Anterior cingulate cortex (tissue), 58 donors: ENCODE measurements at regions not wholly inside any gene's neighbourhood (a gene's known extent, or its start where the extent isn't known, plus 50 kb on each side); places are given as distances from the start of the nearest gene placed in this dataset.
"Not testable (repeated sequence)": the region's sequence is repeated elsewhere in the genome, so short reads cannot be mapped to it uniquely, and the experiment has no call there.

Experiments
- DNase-seq, 58 donors: peaks; one replicate each; lab custom pipeline; 2025; lab: John Stamatoyannopoulos, UW

DNA sequence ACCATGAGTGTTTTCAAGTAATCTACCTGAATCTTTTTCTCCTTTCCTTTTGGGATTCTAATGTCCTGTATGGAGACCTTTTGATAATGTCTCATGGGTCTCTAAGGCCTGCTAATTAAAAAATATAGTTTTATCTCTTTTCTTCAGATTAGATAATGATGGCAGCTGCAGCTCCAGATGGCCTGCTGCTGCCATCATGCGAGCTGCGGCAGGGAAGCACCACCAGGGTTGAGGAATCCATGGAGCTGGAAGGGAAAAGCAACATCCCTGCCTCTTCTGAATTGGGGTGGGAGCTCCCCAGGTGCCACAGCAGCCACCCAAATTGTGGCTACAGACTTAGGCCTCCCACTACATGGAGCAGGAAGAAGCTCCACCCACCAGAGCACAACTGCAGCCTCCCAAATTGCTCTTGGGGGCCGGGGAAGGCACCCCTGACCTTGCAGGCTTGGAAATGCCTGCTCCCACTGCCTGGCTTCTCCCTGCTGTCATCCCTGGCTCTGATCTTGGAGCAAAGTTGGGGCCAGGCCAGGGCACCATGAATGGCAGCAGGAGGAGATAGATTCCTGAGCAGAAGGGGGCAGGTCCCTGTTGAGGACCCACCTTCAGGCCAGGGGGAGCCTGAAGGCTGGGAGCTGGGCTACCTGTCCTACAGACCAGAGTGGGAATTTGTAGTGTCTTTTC is 189.6 kb upstream of the MAN1A1 start:
- no peak for DNase-seq

DNA sequence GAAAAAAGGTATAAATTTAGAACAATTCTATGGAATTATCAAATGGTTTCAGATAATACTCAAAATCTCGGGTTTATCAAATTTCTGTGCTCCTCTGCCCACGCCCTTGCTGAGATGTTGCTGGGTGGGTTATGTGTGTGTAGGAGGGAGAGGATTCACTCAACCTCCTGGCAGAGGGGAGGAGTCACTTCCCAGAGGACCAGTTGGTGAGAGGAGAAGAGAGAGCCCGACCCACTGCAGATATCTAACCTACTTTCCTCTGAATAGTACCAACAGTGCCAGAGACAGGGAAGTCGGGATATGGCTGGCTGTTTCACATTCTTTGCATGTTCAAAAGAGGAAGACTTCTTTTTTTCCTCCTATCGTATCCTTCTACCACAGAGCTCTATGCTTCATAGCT is 187.1 kb upstream of the MAN1A1 start:
- no peak for DNase-seq

DNA sequence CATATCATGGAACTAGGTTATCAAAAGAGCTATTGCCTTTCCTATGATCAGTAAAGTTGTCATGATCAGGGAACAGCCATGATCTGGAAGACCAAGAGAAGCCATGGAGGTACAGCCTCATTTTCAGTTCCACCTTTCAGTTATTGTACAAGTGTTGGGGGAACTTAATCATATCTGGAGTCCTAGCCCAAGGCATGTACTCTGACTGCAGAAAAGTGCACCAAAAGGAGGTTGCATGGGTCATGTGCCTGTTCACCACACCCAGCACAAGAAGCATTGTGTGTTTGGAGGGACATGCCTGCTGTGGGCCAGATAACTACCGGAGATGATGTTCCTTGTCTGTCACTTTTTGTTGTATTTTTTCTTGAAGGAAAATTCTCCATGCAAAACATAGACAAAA is 185.8 kb upstream of the MAN1A1 start:
- no peak for DNase-seq

DNA sequence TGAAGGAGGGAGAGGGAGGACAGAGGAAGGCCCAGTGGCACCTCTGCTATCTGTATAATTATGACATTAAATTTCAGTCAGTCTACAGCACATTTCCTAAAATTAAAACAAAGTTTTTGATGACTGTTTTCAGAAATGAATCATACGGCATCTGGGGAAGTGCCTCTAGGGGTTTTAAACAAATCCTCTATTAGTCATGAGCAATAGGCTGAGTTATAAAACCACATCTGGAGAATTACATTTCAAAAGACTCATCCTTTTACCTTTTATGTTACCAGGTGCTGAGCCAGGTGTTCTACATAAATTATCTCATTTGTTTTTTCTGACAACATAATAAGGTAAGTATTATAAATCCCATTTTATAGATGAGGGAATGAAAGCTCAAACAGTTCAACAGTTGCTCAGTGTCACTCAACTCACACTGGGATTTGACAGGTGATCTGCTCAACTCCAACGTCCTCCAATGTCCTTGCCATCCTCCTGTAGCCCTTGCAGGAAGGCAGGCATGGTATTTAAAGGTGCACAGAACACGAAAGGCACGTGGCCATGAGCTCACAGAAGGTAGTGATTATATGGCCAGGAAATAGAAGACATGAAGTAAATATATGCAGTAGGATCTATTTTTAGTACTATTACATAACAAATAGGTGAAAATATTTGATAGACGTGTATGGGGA is 184.2 kb upstream of the MAN1A1 start:
- no peak for DNase-seq

DNA sequence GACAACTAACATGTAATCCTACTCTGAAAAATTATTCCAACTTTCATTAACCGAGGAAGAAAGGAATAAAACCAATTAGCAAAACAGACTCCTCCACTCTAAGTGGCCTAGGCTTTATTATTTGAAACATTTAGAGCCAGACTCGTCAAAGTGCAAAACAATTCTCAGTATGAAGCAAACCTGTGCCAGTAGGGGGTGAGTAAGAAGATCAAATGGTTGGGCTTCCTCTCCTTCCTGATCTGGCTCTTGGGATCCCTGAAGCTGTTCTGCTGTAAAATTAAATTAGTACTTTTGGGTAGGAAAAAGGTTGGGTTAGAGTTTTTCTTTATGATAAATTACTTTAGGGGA is 177.6 kb upstream of the MAN1A1 start:
- no peak for DNase-seq

DNA sequence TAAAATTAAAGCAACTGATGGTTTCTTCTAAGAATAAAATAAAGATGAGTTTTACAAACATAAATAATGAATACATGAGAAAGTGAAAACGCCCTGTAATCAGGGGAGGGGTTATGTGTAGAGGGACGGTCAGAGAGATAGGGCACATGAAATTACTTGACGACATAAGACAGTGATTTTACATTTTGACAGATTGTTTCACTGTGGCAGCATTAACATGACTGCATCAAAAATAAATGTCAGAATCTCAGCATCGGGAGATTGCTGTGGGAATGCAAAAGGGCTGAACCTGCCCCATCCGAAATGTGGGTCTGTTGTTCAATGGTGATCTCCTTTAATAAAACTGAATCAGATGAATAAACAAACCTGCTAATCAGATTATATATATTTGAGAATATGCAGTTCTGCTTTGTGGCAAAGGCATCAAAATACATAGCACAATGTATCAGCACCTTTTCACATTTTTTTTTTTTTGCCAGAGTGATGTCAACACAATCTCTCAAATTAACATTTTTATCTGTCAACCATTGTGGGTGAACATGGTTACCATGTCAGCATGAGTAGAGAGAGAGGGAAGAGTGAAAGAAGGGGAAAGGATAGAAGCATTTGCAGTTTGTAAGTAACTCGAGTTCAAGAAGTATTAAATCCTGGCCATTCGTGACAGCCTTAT is 177.1 kb upstream of the MAN1A1 start:
- DNase-seq: no peak

DNA sequence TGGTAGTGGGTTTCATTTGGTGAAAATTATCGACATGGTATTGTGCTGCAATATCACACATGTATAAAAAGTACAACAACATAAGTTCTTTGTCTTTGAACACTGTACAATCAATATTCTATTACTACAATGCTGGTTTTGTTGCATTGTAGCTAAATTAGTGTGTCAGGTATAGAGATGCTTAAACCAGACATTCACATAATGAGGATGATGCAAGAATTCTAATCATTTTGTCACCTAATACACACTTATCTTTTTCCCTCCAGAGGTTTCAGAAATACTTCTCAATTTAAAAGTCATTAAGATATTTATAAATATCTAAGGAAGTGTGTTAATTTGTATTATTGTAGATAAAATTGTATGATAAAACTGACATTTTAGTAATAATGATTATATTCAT is 174.8 kb upstream of the MAN1A1 start:
- DNase-seq: no peak

DNA sequence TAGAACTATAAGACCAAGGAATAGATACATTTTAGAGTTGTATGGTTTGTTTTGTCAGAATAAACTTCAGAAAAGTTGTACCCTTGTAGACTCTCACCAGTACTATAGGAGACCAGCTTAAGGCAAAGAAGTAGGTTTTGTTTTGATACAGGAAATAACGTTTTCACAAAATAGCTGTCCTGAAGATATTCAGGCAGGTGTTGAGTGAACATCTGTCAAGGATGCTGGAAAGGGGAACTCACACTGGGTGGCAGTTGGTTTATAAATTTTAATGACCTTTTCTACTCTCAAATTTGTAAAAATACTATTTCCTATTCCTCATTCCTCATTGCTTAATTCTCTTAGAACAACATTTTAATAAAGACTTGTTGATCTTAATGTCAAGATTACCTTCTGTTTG is 174.0 kb upstream of the MAN1A1 start:
- no peak for DNase-seq

DNA sequence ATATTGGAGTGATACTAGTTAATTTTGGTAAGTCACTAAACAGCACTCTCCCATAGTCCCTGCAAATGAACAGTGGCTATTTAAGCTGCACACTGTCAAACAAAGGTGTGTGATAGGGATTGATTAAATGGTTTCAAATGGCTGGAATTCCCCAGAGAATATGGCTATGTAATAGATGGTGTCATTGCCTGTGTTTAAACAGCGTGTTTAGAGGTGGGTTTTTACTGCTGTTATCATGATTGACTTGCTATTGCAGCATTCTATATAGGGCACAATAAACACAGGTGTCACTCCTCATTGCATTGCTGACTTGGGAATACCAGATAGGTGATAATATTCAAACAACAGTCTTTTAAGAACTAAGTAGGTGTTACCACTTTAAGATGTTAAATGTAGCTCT is 171.7 kb upstream of the MAN1A1 start:
- no peak for DNase-seq

DNA sequence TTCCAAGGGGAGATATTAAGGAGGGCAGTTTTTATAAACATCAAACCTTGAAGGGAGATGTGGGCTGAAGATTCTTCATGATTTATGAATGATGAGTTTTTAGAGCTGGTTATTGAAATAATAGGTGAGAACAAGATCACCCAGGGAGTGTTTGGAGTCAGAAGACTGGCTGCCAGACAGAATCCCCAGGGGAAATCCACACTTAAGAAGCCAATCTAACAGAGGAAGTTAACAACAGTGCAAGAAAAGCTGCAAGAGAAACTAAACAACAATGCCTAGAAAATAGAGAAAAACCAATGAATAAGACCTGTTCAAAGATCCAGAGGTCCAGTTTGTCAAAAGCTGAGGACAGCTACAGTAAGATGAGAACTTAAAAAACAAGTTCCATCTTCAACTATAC is 167.9 kb upstream of the MAN1A1 start:
- DNase-seq: no peak

DNA sequence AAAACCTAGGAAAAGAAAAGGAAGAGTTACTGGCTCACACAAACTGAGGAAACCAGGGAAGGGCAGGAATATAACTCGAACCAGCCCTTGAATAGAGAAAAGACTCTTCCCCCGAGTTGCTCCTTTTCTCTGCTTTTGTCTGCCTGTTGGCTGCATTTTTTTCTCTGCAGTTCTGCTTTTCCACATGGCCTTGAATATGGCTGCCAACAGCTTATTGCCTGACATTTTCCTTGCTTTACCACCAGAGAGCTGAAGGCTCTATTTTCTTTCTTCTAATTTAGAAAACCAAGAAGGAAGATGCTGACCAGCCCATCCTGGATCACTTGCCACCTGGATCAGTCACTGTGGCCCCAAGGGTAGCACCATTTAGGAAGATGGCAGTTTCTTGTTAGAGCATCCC is 164.8 kb upstream of the MAN1A1 start:
- DNase-seq: no peak

DNA sequence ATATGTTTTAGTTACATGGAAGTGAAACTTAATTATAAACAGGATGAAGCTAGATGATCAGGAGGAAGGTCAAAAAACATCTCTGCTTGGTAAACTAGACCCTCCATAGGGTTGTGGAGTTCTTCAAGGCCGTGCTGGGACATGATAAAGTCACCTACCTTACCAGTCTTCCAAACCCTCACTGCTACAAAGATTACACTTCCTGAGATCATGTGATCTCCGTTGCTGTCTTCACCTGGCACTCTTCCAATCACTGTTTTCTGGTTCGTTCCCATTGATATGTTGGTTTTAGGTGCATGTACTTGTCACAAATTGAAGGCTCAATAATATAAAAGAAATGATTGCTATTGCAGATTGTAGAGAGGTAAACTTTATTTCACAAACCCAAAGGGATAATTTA is 161.5 kb upstream of the MAN1A1 start:
- no peak for DNase-seq

DNA sequence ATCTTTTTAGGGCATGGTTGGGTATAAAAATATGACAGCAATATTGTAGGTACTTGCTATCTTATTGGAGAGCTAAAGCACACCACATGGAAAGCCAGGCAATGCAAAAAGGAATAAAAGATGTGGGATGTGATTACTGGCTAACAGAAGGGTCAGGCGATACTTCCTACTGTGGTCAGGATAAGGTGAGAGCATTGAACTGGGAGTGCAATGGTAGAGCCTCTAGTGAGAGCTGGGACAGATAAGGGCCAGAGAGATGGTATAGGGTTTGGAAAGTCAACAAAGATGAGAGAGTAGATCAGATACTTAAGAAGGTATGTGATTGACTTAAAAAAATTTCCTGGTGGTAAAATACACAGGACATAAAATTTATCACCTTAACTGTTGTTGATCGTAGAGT is 160.7 kb upstream of the MAN1A1 start:
- no peak for DNase-seq

DNA sequence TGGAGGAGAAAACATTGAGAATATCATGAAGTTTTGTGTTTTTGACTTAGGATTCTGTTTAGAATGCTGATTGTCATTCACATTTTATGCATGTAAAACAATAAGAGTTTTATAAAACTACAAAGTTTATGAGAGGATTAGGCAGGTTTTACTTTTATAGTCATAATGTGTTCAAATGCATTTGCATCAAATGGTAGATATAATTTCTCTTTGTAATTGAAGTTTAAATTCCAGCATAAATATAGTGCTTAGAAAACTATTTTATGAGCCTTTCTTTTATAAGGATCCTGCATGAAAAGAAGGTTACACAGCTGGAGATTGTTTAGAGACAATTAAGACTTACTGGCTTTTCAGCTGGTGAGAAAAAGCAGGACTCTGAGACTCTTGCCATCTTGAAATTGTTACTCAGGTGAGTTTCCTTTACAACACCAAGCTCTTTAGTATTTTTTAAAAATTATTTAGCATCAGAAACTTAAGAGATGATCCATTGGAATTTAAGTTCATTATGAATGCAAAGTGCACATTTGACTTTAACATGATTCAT is 157.1 kb upstream of the MAN1A1 start:
- no peak for DNase-seq

DNA sequence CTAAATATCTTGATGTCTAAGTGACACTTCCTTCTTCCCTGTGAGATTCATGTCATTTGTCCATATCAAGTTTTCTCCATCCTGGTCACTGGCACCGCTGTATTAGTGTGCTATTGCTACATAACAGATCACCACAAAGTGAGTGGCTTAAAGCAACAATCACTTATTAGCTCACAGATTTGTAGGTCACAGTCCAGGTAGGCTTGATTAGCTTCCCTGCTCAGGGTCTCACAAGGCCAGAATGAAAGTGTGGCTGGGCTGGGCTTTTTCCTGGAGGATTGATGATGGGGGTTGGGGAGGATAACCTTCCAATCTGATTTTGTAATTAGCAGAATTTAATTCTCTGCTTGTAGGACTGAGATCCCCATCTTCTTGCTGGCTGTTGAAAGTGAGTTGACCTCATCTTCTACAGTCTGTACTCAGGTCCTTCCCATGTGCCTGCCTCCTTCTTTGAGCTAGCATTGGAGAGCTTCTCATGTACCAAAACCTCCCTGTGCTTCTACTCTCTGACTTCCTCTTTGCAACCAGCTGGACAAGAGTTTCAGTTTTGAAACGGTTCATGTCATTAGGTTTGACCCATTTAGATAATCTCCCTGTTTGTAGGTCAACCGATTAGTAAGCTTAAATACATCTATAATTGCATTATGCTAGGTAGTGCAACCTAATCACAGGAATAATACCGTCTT is 152.4 kb upstream of the MAN1A1 start:
- no peak for DNase-seq

DNA sequence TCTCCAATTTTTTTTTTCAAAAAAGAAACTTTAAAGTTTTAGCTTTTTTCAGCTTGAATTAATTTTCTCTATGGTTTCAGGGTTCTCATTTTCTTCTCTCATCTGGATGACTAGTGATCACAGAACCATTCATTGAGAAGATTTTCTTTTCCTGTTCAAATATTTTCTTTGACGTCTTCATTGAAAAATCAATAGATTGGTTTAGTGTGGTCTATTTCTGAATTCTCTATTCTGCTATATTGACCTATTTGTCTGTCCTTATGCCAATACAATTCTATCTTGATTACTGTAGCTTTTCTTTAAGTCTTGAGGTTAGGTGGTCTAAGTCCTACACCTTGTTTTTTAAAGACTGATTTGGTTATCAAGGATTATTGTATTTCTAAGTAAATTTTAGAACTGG is 150.2 kb upstream of the MAN1A1 start:
- no peak for DNase-seq

DNA sequence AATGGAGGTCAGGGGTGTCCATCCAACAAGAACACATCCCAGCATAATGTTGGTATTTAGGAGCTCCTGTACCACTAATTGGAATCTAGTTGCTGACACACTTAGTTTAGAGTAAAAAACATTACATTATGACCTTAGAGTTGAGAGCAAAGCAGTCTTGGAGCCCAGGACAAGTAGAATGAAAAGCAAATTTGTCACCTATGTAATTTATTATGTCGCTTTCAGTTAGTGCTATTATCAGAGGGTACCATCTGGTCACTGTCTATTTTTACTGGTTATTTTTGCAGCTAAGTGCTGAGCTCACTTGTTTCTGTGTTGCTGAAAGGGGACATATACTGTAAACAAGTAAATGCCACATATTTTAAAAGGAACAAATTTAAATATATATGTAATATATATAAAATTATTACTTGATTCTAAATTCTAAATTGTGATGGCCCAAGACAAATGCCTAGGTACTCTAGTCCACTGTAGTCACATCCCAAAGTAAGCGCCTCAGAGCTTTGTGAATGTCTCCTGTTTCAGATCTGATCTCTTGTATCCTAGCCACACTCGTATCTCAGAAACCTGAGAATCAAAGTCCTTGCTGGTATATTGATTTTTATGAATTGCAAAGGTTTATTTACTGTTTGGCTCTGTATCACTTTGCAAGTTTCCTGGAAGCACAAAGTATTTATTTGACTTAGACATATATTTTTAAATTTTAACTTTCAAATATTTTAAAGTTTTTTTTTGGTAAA is 148.6 kb upstream of the MAN1A1 start:
- no peak for DNase-seq

DNA sequence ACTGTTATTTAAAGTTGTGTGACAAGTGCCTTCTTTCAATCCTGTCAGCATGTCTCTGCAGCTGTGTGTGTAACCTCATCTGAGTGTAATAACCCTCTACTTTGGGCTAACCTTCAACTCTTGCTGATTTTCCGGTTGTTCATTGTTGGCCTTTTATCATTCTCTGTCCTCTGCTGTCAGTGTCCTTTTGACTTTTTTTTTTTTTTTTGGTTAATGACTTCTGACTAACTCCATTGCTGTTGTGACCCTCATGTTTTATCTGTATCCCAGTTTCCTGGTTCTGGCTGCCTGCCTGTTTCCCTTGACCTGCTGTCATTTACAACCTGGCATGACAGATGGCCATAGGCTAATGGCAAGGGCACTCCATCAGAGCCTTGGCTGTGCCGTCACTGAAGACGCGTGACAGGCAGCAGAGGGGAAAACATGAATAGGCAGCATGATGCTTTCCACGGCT is 145.7 kb upstream of the MAN1A1 start:
- no peak for DNase-seq

DNA sequence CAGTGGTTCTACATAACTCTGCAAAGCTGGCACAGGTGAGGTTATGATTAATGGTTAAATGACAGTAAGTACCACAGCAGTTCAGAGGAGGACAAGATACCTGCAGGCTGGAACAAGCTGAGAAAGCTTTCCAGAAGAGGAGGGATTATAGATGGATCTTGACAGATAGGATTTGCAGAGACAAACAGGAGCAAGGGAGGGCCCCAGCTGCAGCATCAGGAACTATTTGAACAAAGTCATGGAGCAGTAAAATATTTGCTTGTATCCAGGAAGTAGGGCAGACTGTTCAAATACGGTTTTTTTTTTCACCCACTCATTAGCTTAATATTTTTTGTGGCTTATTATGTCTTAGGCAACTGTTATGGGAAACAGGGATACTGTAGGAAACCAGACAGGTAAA is 144.4 kb upstream of the MAN1A1 start:
- no peak for DNase-seq

DNA sequence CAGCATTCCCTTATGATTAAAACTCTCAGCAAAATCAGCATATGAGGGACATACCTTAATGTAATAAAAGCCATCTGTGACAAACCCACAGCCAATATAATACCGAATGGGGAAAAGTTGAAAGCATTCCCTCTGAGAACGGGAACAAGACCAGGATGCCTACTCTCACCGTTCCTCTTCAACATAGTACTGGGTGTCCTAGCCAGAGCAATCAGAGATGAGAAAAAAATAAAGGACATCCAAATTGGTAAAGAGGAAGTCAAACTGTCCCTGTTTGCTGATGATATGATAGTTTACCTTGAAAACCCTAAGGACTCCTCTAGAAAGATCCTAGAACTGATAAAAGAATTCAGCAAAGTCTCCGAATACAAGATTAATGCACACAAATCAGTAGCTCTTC is 141.6 kb upstream of the MAN1A1 start:
- DNase-seq: not testable (repeated sequence)
